H1 (cell line): ENCODE measurements at regions not wholly inside any gene's neighbourhood (a gene's known extent, or its start where the extent isn't known, plus 50 kb on each side); places are given as distances from the start of the nearest gene placed in this dataset.

Source experiments
- CBX5 ChIP-seq: fragments of 300-800, 300-1000 bp; sonication (generic); IDR thresholded peaks from 2 replicates; pipeline ENCODE4 v1.7.1; 2016; ENCODE audit warnings: antibody characterized with exemption, low read length, low read depth
- CHD7 ChIP-seq: fragments of 300-600 bp; sonication (generic); IDR thresholded peaks from 2 replicates; pipeline ENCODE4 v1.7.1; 2012; ENCODE audit warnings: low read length, moderate library complexity, mild to moderate bottlenecking, inconsistent platforms; ENCODE audit not compliant: insufficient replicate concordance
- CREB1 ChIP-seq: IDR thresholded peaks from 2 replicates; pipeline ENCODE4 v1.6.1; 2012; ENCODE audit warnings: inconsistent platforms
- E2F6 ChIP-seq: IDR thresholded peaks from 2 replicates; pipeline ENCODE4 v1.6.1; 2012; ENCODE audit warnings: inconsistent platforms
- HDAC2 ChIP-seq, 2 experiments: fragments of 300-600 bp in 1 of 2; sonication (generic) in 1 of 2; IDR thresholded peaks; 2 replicates each; pipeline ENCODE4 v1.6.1; 2011 to 2012; ENCODE audit warnings: low read depth in 2 of 2, low read length in 2 of 2, mild to moderate bottlenecking in 2 of 2, moderate library complexity in 2 of 2, borderline replicate concordance in 1 of 2, inconsistent platforms in 1 of 2

GRCh38 chr1:4513685-4514084 lies 140.7 kb upstream of the AJAP1 start (continued):
- TF ChIP-seq CHD7 = no peak
- TF ChIP-seq CREB1 = no peak
- TF ChIP-seq HDAC2 (IDR thresholded peaks at IDR 0.05; ENCODE audit: borderline replicate concordance in 1 of 2, low read depth in 2 of 2, low read length in 2 of 2) = no peak
- no peak for TF ChIP-seq E2F6
- TF ChIP-seq CBX5 = no peak
